Cardiac muscle cell (in vitro differentiated cells and primary cell): ENCODE measurements at regions not wholly inside any gene's neighbourhood (a gene's known extent, or its start where the extent isn't known, plus 50 kb on each side); places are given as distances from the start of the nearest gene placed in this dataset.

ENCODE experiments used
- DNase-seq, 2 donors: peaks; one replicate each; pipeline versions ENCODE4 v3.0.0 to v3.0.0-alpha.2; 2010 to 2017; ENCODE audit warnings: low read depth in 1 of 2, low spot score in 1 of 2
- H3K27ac ChIP-seq: fragments of 200-600 bp; sonication (generic); 2 replicates; pipeline ENCODE4 v1.5.1; 2016
- H3K27me3 ChIP-seq: fragments of 200-600 bp; sonication (generic); 2 replicates; pipeline ENCODE4 v1.6.0; 2016; ENCODE audit warnings: control low read depth
- H3K36me3 ChIP-seq: fragments of 200-600 bp; sonication (generic); 2 replicates; pipeline ENCODE4 v1.5.1; 2016; ENCODE audit warnings: control low read depth
- H3K4me1 ChIP-seq: fragments of 200-600 bp; sonication (generic); 2 replicates; pipeline ENCODE4 v1.8.1; 2017; ENCODE audit warnings: low read depth, mild to moderate bottlenecking, mixed run types
- H3K4me3 ChIP-seq: fragments of 200-600 bp; sonication (generic); 2 replicates; pipeline ENCODE4 v1.5.1; 2016; ENCODE audit warnings: mild to moderate bottlenecking
- H3K9me3 ChIP-seq: fragments of 200-600 bp; sonication (generic); 2 replicates; pipeline ENCODE4 v1.5.1; 2017; ENCODE audit warnings: low read depth, mild to moderate bottlenecking, control low read depth
- CTCF ChIP-seq: IDR thresholded peaks from 2 replicates; pipeline ENCODE4 v1.5.1; 2012; ENCODE audit warnings: low read depth, mild to moderate bottlenecking, low read length

- Histone ChIP-seq H3K9me3 (no peaks in the 10 kb centered on the region), H3K4me3 (no peak overlapping the region), H3K27me3 (no peaks in the 10 kb centered on the region), H3K27ac (no peak overlapping the region), H3K4me1 (no peaks in the 10 kb centered on the region), H3K36me3 (no peaks in the 10 kb centered on the region)
- no peak for DNase-seq
- no peak for TF ChIP-seq CTCF
Measured at GRCh38 chr21:32216293-32216692, 62.6 kb downstream of the MIS18A start.

GRCh38 chr21:32215306-32215685 is 63.6 kb downstream of the MIS18A start:
- no peak overlapping the region for H3K4me3 ChIP-seq
- H3K4me1 ChIP-seq, result no peaks in the 10 kb centered on the region
- H3K27ac ChIP-seq, result no peak overlapping the region
- DNase-seq, result no peak
- H3K9me3 ChIP-seq, result no peaks in the 10 kb centered on the region
- no peak for TF ChIP-seq CTCF
- no peaks in the 10 kb centered on the region for H3K36me3 ChIP-seq
- no peaks in the 10 kb centered on the region for H3K27me3 ChIP-seq

GRCh38 chr21:32214654-32215305 is 64.1 kb downstream of the MIS18A start:
- Histone ChIP-seq H3K4me3 (no peak overlapping the region), H3K9me3 (no peaks in the 10 kb centered on the region), H3K36me3 (no peaks in the 10 kb centered on the region), H3K27ac (no peak overlapping the region), H3K27me3 (no peaks in the 10 kb centered on the region), H3K4me1 (no peaks in the 10 kb centered on the region)
- no peak for TF ChIP-seq CTCF
- no peak for DNase-seq

GRCh38 chr21:32212116-32212515 is 66.7 kb downstream of the MIS18A start:
- no peaks in the 10 kb centered on the region for H3K9me3 ChIP-seq
- H3K4me1 ChIP-seq, result no peaks in the 10 kb centered on the region
- H3K27me3 ChIP-seq, result no peaks in the 10 kb centered on the region
- no peak for DNase-seq
- H3K4me3 ChIP-seq, result no peak overlapping the region
- H3K36me3 ChIP-seq, result no peaks in the 10 kb centered on the region
- H3K27ac ChIP-seq, result no peak overlapping the region
- TF ChIP-seq CTCF, result no peak

GRCh38 chr21:32211306-32211705 is 67.5 kb downstream of the MIS18A start:
- H3K36me3 ChIP-seq, result no peaks in the 10 kb centered on the region

More at GRCh38 chr21:32211306-32211705, 67.5 kb downstream of the MIS18A start:
- H3K4me3 ChIP-seq, result no peak overlapping the region
- DNase-seq, result no peak
- no peaks in the 10 kb centered on the region for H3K27me3 ChIP-seq
- H3K4me1 ChIP-seq, result no peaks in the 10 kb centered on the region
- no peak for TF ChIP-seq CTCF
- no peaks in the 10 kb centered on the region for H3K9me3 ChIP-seq
- no peak overlapping the region for H3K27ac ChIP-seq
